HG02759 (cell line): ENCODE measurements at regions not wholly inside any gene's neighbourhood (a gene's known extent, or its start where the extent isn't known, plus 50 kb on each side); places are given as distances from the start of the nearest gene placed in this dataset.

Experiments used
- ATAC-seq: cut with Tn5 transposase; IDR thresholded peaks from one replicate; pipeline ENCODE4 v1.9.1; 2021; ENCODE audit warnings: mild to moderate bottlenecking, moderate library complexity; ENCODE audit not compliant: unreplicated experiment

- no peak for ATAC-seq
These were observed 81.0 kb upstream of the LRRC55 start for GRCh38 chr11:57100638-57101331.

- no peak for ATAC-seq
These were observed 77.7 kb upstream of the LRRC55 start for GRCh38 chr11:57103899-57104605.

GRCh38 chr11:57109331-57109730, 72.4 kb upstream of the LRRC55 start:
- no peak for ATAC-seq

GRCh38 chr11:57111619-57112018, 70.1 kb upstream of the LRRC55 start:
- no peak for ATAC-seq

- ATAC-seq = peak; percentile 74
These were observed 65.1 kb upstream of the LRRC55 start for GRCh38 chr11:57116654-57117053.

- ATAC-seq = no peak
These were observed 61.4 kb upstream of the LRRC55 start for GRCh38 chr11:57120192-57120965.

- no peak for ATAC-seq
These were observed 59.8 kb upstream of the LRRC55 start for GRCh38 chr11:57121996-57122395.

- ATAC-seq = no peak
These were observed 58.2 kb upstream of the LRRC55 start for GRCh38 chr11:57123590-57123989.

GRCh38 chr11:57124505-57124904, 57.2 kb upstream of the LRRC55 start:
- ATAC-seq = no peak

GRCh38 chr11:57124917-57125316, 56.8 kb upstream of the LRRC55 start:
- no peak for ATAC-seq

- ATAC-seq = no peak
These were observed 54.9 kb upstream of the LRRC55 start for GRCh38 chr11:57126766-57127400.

- no peak for ATAC-seq
These were observed 50.5 kb upstream of the LRRC55 start for GRCh38 chr11:57131080-57131790.
